H9 (cell line): ENCODE measurements at regions not wholly inside any gene's neighbourhood (a gene's known extent, or its start where the extent isn't known, plus 50 kb on each side); places are given as distances from the start of the nearest gene placed in this dataset.

ENCODE experiments used
- DNase-seq: peaks from one replicate; pipeline ENCODE4 v3.0.0-alpha.2; 2017
- H2AFZ ChIP-seq: one replicate; pipeline ENCODE4 v1.6.1; 2013; ENCODE audit warnings: mild to moderate bottlenecking, low read length, control low read depth, moderate library complexity
- H2AK5ac ChIP-seq: 2 replicates; pipeline ENCODE4 v1.6.1; 2013; ENCODE audit warnings: low read length, control low read depth, mixed read lengths; ENCODE audit not compliant: insufficient read length
- H2BK120ac ChIP-seq: one replicate; pipeline ENCODE4 v1.6.1; 2013; ENCODE audit warnings: low read depth, mild to moderate bottlenecking, low read length, control low read depth, inconsistent platforms; ENCODE audit not compliant: poor library complexity, severe bottlenecking
- H2BK12ac ChIP-seq: 2 replicates; pipeline ENCODE4 v1.6.1; 2013; ENCODE audit warnings: low read length, control low read depth, mixed read lengths, low read depth; ENCODE audit not compliant: insufficient read length
- H2BK15ac ChIP-seq: 2 replicates; pipeline ENCODE4 v1.6.1; 2013; ENCODE audit warnings: low read depth, low read length, control low read depth
- H2BK20ac ChIP-seq: one replicate; pipeline ENCODE4 v1.6.1; 2013; ENCODE audit warnings: low read depth, mild to moderate bottlenecking, low read length, control low read depth, inconsistent platforms; ENCODE audit not compliant: poor library complexity, severe bottlenecking
- H2BK5ac ChIP-seq: 2 replicates; pipeline ENCODE4 v1.6.1; 2013; ENCODE audit warnings: low read length, control low read depth, mixed read lengths; ENCODE audit not compliant: insufficient read length
- H3K14ac ChIP-seq: 2 replicates; pipeline ENCODE4 v1.6.1; 2013; ENCODE audit warnings: low read length, control low read depth; ENCODE audit not compliant: insufficient read depth
- H3K18ac ChIP-seq: 2 replicates; pipeline ENCODE4 v1.6.1; 2013; ENCODE audit warnings: low read depth, mild to moderate bottlenecking, mixed read lengths, low read length, control low read depth; ENCODE audit not compliant: insufficient read length
- H3K23ac ChIP-seq: 2 replicates; pipeline ENCODE4 v1.6.1; 2013; ENCODE audit warnings: low read length, control low read depth, mixed read lengths, low read depth; ENCODE audit not compliant: insufficient read length
- H3K23me2 ChIP-seq: 2 replicates; pipeline ENCODE4 v1.6.1; 2013; ENCODE audit warnings: low read depth, mild to moderate bottlenecking, mixed read lengths, low read length, control low read depth; ENCODE audit not compliant: insufficient read length, poor library complexity, severe bottlenecking
- H3K27ac ChIP-seq: 2 replicates; pipeline ENCODE4 v1.5.1; 2013; ENCODE audit warnings: low read length, control low read depth, mixed read lengths, low read depth; ENCODE audit not compliant: insufficient read length
- H3K27me3 ChIP-seq: 2 replicates; pipeline ENCODE4 v1.6.1; 2013; ENCODE audit warnings: low read length, control low read depth, inconsistent platforms; ENCODE audit not compliant: insufficient read depth
- H3K4ac ChIP-seq: 2 replicates; pipeline ENCODE4 v1.6.1; 2013; ENCODE audit warnings: low read depth, mild to moderate bottlenecking, control low read depth, inconsistent platforms, low read length, moderate library complexity
- H3K4me1 ChIP-seq: 2 replicates; pipeline ENCODE4 v1.6.1; 2013; ENCODE audit warnings: low read length, control low read depth, inconsistent platforms; ENCODE audit not compliant: insufficient read depth
- H3K4me2 ChIP-seq: 2 replicates; pipeline ENCODE4 v1.6.1; 2013; ENCODE audit warnings: low read length, control low read depth, mixed read lengths; ENCODE audit not compliant: insufficient read length, insufficient read depth
- H3K56ac ChIP-seq: 2 replicates; pipeline ENCODE4 v1.6.1; 2013; ENCODE audit warnings: low read depth, mild to moderate bottlenecking, mixed read lengths, low read length, control low read depth; ENCODE audit not compliant: insufficient read length
- H3K79me1 ChIP-seq: 2 replicates; pipeline ENCODE4 v1.6.1; 2013; ENCODE audit warnings: low read depth, mild to moderate bottlenecking, moderate library complexity, low read length, control low read depth, inconsistent platforms; ENCODE audit not compliant: insufficient read depth, poor library complexity, severe bottlenecking
- H3K79me2 ChIP-seq: 2 replicates; pipeline ENCODE4 v1.6.1; 2013; ENCODE audit warnings: low read length, control low read depth, inconsistent platforms; ENCODE audit not compliant: insufficient read depth
- H3K9ac ChIP-seq: 2 replicates; pipeline ENCODE4 v1.6.1; 2013; ENCODE audit warnings: low read length, control low read depth, mixed read lengths; ENCODE audit not compliant: insufficient read length; ENCODE audit errors: extremely low read depth
- H3K9me3 ChIP-seq: one replicate; pipeline ENCODE4 v1.6.1; 2013; ENCODE audit warnings: low read depth, low read length, inconsistent platforms; ENCODE audit not compliant: control insufficient read depth
- H3T11ph ChIP-seq: one replicate; pipeline ENCODE4 v1.6.1; 2013; ENCODE audit warnings: mild to moderate bottlenecking, low read length, control low read depth, inconsistent platforms
- H4K20me1 ChIP-seq: one replicate; pipeline ENCODE4 v1.6.1; 2013; ENCODE audit not compliant: control insufficient read depth, insufficient read length, insufficient read depth
- H4K5ac ChIP-seq: 2 replicates; pipeline ENCODE4 v1.6.1; 2013; ENCODE audit warnings: low read depth, mild to moderate bottlenecking, mixed read lengths, low read length, control low read depth; ENCODE audit not compliant: insufficient read length
- H4K8ac ChIP-seq: replicated peaks from 2 replicates; pipeline ENCODE4 v1.6.1; 2013; ENCODE audit warnings: low read length, control low read depth, mixed read lengths, low read depth; ENCODE audit not compliant: insufficient read length
- H4K91ac ChIP-seq: 2 replicates; pipeline ENCODE4 v1.6.1; 2013; ENCODE audit warnings: low read depth, mild to moderate bottlenecking, moderate library complexity, mixed read lengths, low read length, control low read depth; ENCODE audit not compliant: insufficient read length
- H3K27ac Mint-ChIP-seq, 3 experiments: 2 replicates in 2 of 3; 3 replicates in 1 of 3; pipeline ENCODE4 v1.8.0; 2020 to 2021; ENCODE audit warnings: mixed read lengths in 3 of 3, mild to moderate bottlenecking in 1 of 3, moderate library complexity in 1 of 3
- H3K27me3 Mint-ChIP-seq: 2 replicates; pipeline ENCODE4 v1.8.0; 2021; ENCODE audit warnings: low read depth, mild to moderate bottlenecking, moderate library complexity, mixed read lengths
- H3K36me3 Mint-ChIP-seq, 3 experiments: 2 replicates in 2 of 3; 3 replicates in 1 of 3; pipeline ENCODE4 v1.8.0; 2020 to 2021; ENCODE audit warnings: low read depth in 3 of 3, mixed read lengths in 3 of 3; ENCODE audit not compliant: insufficient read depth in 1 of 3
- H3K4me1 Mint-ChIP-seq, 2 experiments: 2 replicates each; pipeline ENCODE4 v1.8.0; 2020; ENCODE audit warnings: mixed read lengths in 2 of 2
- H3K4me3 Mint-ChIP-seq, 2 experiments: 2 replicates in 1 of 2; 3 replicates in 1 of 2; pipeline ENCODE4 v1.8.0; 2020 to 2021; ENCODE audit warnings: mild to moderate bottlenecking in 2 of 2, mixed read lengths in 2 of 2, moderate library complexity in 1 of 2
- H3K9me3 Mint-ChIP-seq, 2 experiments: 2 replicates in 1 of 2; 3 replicates in 1 of 2; pipeline ENCODE4 v1.8.0; 2020; ENCODE audit warnings: mild to moderate bottlenecking in 2 of 2, mixed read lengths in 2 of 2, moderate library complexity in 1 of 2
- WGBS: extraction: QIAGEN DNeasy Blood & Tissue Kit; methylation state at CpG from one replicate; pipeline ENCODE4 v1.1.7; 2013; ENCODE audit warnings: missing lambda C conversion rate, low lambda C conversion rate, mixed read lengths; ENCODE audit not compliant: insufficient read length; ENCODE audit errors: extremely low coverage; 5-methylcytosine and 5-hydroxymethylcytosine counted together
- TF ChIP-seq, protein P1 (sequence below): fragments of 200-600 bp; sonication (generic); conservative IDR thresholded peaks from 3 replicates; pipeline ENCODE4 v1.8.0; 2021; ENCODE audit warnings: antibody characterized with exemption, mild to moderate bottlenecking

DNA sequence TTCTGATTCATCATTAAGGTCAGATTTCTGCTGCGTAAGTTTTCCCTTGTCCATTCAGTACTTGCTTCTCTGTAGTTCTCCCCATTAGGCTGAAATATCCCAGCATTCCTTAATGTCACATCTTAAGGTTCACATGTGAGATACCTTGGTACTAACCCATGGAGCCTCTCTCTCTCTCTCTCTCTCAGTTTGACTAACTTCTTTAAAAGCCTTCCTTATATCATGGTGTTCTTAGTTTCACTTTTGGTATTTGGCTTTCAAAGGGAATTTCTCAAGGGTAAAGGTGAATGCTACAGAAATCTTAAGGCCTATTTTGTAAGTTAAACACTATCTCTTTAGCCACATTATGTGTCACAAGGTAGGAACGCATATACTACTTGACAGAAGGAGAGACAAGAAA is 427.3 kb upstream of the ZNF717 start:
- Mint-ChIP-seq H3K4me3 (no peak overlapping the region), H3K9me3 (peaks cover 43 to 45% of the 10 kb centered on the region in 2 experiments), H3K36me3 (peaks cover 19 to 38% (median 36%) of the 10 kb centered on the region in 3 experiments), H3K27me3 (no peaks in the 10 kb centered on the region; the same call in 1 of the 2 replicates), H3K27ac (no peak overlapping the region), H3K4me1 (no peaks in the 10 kb centered on the region)
- no peak overlapping the region for H2BK20ac ChIP-seq
- H2BK120ac ChIP-seq: no peak overlapping the region
- no peak overlapping the region for H3K4ac ChIP-seq
- no peaks in the 10 kb centered on the region for H3K23me2 ChIP-seq
- H3K4me2 ChIP-seq: no peak overlapping the region
- no peak overlapping the region for H2AFZ ChIP-seq
- H3K9me3 ChIP-seq: peaks cover 12% of the 10 kb centered on the region
- H3K23ac ChIP-seq: no peak overlapping the region
- no peaks in the 10 kb centered on the region for H3K4me1 ChIP-seq
- H3K9ac ChIP-seq: no peak overlapping the region
- no peak overlapping the region for H2AK5ac ChIP-seq
- H4K5ac ChIP-seq: no peak overlapping the region
- TF ChIP-seq, protein P1, sequence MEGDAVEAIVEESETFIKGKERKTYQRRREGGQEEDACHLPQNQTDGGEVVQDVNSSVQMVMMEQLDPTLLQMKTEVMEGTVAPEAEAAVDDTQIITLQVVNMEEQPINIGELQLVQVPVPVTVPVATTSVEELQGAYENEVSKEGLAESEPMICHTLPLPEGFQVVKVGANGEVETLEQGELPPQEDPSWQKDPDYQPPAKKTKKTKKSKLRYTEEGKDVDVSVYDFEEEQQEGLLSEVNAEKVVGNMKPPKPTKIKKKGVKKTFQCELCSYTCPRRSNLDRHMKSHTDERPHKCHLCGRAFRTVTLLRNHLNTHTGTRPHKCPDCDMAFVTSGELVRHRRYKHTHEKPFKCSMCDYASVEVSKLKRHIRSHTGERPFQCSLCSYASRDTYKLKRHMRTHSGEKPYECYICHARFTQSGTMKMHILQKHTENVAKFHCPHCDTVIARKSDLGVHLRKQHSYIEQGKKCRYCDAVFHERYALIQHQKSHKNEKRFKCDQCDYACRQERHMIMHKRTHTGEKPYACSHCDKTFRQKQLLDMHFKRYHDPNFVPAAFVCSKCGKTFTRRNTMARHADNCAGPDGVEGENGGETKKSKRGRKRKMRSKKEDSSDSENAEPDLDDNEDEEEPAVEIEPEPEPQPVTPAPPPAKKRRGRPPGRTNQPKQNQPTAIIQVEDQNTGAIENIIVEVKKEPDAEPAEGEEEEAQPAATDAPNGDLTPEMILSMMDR: no peak
- no peak overlapping the region for H3K27ac ChIP-seq
- no peaks in the 10 kb centered on the region for H3K79me2 ChIP-seq
- H4K91ac ChIP-seq: no peak overlapping the region
- H3T11ph ChIP-seq: no peak overlapping the region
- no peak overlapping the region for H2BK5ac ChIP-seq
- no peak overlapping the region for H2BK15ac ChIP-seq
- no peaks in the 10 kb centered on the region for H3K27me3 ChIP-seq
- H3K14ac ChIP-seq: no peak overlapping the region
- H3K18ac ChIP-seq: no peak overlapping the region
- no CpG with 5 or more reads among the region's 2 CpGs for WGBS
- no peak for DNase-seq
- H2BK12ac ChIP-seq: no peak overlapping the region
- no peak overlapping the region for H4K8ac ChIP-seq
- H3K79me1 ChIP-seq: no peaks in the 10 kb centered on the region
- H3K56ac ChIP-seq: no peak overlapping the region
- H4K20me1 ChIP-seq: no peaks in the 10 kb centered on the region
